GM18520 (cell line): ENCODE measurements at regions not wholly inside any gene's neighbourhood (a gene's known extent, or its start where the extent isn't known, plus 50 kb on each side); places are given as distances from the start of the nearest gene placed in this dataset.

Source experiments
- ATAC-seq: cut with Tn5 transposase; IDR thresholded peaks from one replicate; pipeline ENCODE4 v1.9.1; 2021; ENCODE audit not compliant: unreplicated experiment

GRCh38 chr3:82053236-82053635 is 291.8 kb upstream of the GBE1 start:
- ATAC-seq: no peak

- ATAC-seq: no peak
Observed at GRCh38 chr3:82050382-82050781, 288.9 kb upstream of the GBE1 start.

- ATAC-seq: no peak
Observed at GRCh38 chr3:82048711-82049110, 287.3 kb upstream of the GBE1 start.

GRCh38 chr3:82044930-82045705 is 283.7 kb upstream of the GBE1 start:
- ATAC-seq: no peak

- ATAC-seq: no peak
Observed at GRCh38 chr3:82038556-82038955, 277.1 kb upstream of the GBE1 start.

GRCh38 chr3:82033186-82033585 is 271.7 kb upstream of the GBE1 start:
- ATAC-seq: no peak

GRCh38 chr3:82031596-82031995 is 270.2 kb upstream of the GBE1 start:
- ATAC-seq: no peak

GRCh38 chr3:82030916-82031315 is 269.5 kb upstream of the GBE1 start:
- no peak for ATAC-seq

- ATAC-seq: no peak
Observed at GRCh38 chr3:82022836-82023235, 261.4 kb upstream of the GBE1 start.

- ATAC-seq: no peak
Observed at GRCh38 chr3:82020282-82020681, 258.8 kb upstream of the GBE1 start.

GRCh38 chr3:82015241-82015640 is 253.8 kb upstream of the GBE1 start:
- no peak for ATAC-seq

GRCh38 chr3:82012775-82013174 is 251.3 kb upstream of the GBE1 start:
- ATAC-seq: no peak

- ATAC-seq: no peak
Observed at GRCh38 chr3:82011336-82011735, 249.9 kb upstream of the GBE1 start.

GRCh38 chr3:82005266-82005665 is 243.8 kb upstream of the GBE1 start:
- no peak for ATAC-seq

- no peak for ATAC-seq
Observed at GRCh38 chr3:82004266-82004665, 242.8 kb upstream of the GBE1 start.

GRCh38 chr3:82002986-82003642 is 241.7 kb upstream of the GBE1 start:
- peak; percentile 55 for ATAC-seq

- no peak for ATAC-seq
Observed at GRCh38 chr3:82002491-82002890, 241.0 kb upstream of the GBE1 start.

GRCh38 chr3:82001276-82001923 is 240.0 kb upstream of the GBE1 start:
- ATAC-seq: no peak

- ATAC-seq: no peak
Observed at GRCh38 chr3:82000773-82001172, 239.3 kb upstream of the GBE1 start.

GRCh38 chr3:82000350-82000749 is 238.9 kb upstream of the GBE1 start:
- ATAC-seq: no peak

GRCh38 chr3:81998907-81999306 is 237.5 kb upstream of the GBE1 start:
- ATAC-seq: no peak

GRCh38 chr3:81998139-81998755 is 236.8 kb upstream of the GBE1 start:
- no peak for ATAC-seq
